HCT116 (cell line): ENCODE measurements at regions not wholly inside any gene's neighbourhood (a gene's known extent, or its start where the extent isn't known, plus 50 kb on each side); places are given as distances from the start of the nearest gene placed in this dataset.

Experiments
- ATF3 ChIP-seq: IDR thresholded peaks from 2 replicates; pipeline ENCODE4 v1.6.1; 2012
- CTCF ChIP-seq, 3 experiments: fragments of 200-600 bp in 1 of 3; sonication (generic) in 1 of 3; IDR thresholded peaks in 2 of 3; conservative IDR thresholded peaks in 1 of 3; 2 replicates each; pipeline ENCODE4 v1.5.1; 2012 to 2017; ENCODE audit warnings: low read depth in 2 of 3, low read length in 2 of 3, antibody characterized with exemption in 1 of 3, borderline replicate concordance in 1 of 3, control low read depth in 1 of 3, mild to moderate bottlenecking in 1 of 3, mixed read lengths in 1 of 3, mixed run types in 1 of 3, moderate library complexity in 1 of 3; ENCODE audit not compliant: insufficient read depth in 1 of 3
- EGR1 ChIP-seq: IDR thresholded peaks from 2 replicates; pipeline ENCODE4 v1.6.1; 2012; ENCODE audit warnings: low read depth
- EZH2 ChIP-seq: fragments of 200-600 bp; sonication (generic); IDR thresholded peaks from 2 replicates; pipeline ENCODE4 v1.6.1; 2017; ENCODE audit warnings: antibody characterized with exemption, mixed run types
- EZH2phosphoT487 ChIP-seq: fragments of 200-600 bp; IDR thresholded peaks from 2 replicates; pipeline ENCODE4 v1.6.1; 2018; ENCODE audit warnings: antibody characterized with exemption, borderline replicate concordance
- POLR2A ChIP-seq: IDR thresholded peaks from 2 replicates; pipeline ENCODE4 v1.7.0; 2011; ENCODE audit warnings: borderline replicate concordance; ENCODE audit not compliant: insufficient read depth, insufficient read length; ENCODE audit errors: extremely low read depth
- POLR2AphosphoS5 ChIP-seq: IDR thresholded peaks from 2 replicates; pipeline ENCODE4 v1.6.1; 2011; ENCODE audit warnings: mild to moderate bottlenecking, low read depth, low read length, moderate library complexity
- RAD21 ChIP-seq: IDR thresholded peaks from 2 replicates; pipeline ENCODE4 v1.6.1; 2012; ENCODE audit warnings: low read depth, mild to moderate bottlenecking
- SP1 ChIP-seq: IDR thresholded peaks from 2 replicates; pipeline ENCODE4 v1.6.1; 2012; ENCODE audit warnings: low read depth
- TCF7L2 ChIP-seq: IDR thresholded peaks from 2 replicates; pipeline ENCODE4 v1.7.0; 2011; ENCODE audit warnings: borderline replicate concordance, inconsistent platforms; ENCODE audit not compliant: insufficient read depth, insufficient read length; ENCODE audit errors: extremely low read depth
- ZFX ChIP-seq: fragments of 450-650 bp; IDR thresholded peaks from 2 replicates; pipeline ENCODE4 v1.6.1; 2017
- ZNF274 ChIP-seq: fragments of 200-500 bp; sonication (Bioruptor generic); IDR thresholded peaks from 2 replicates; pipeline ENCODE4 v1.6.1; 2014; ENCODE audit warnings: mild to moderate bottlenecking, low read depth, low read length, inconsistent platforms

GRCh38 chr9:11713077-11713476, 980.1 kb upstream of the TYRP1 start:
- TF ChIP-seq CTCF (IDR thresholded peaks at IDR 0.05 in 2 of 3, conservative IDR thresholded peaks at IDR 0.05 in 1 of 3; ENCODE audit: borderline replicate concordance in 1 of 3, insufficient read depth in 1 of 3, low read depth in 2 of 3, low read length in 2 of 3) (no peak), ZFX (no peak), EZH2phosphoT487 (no peak), EGR1 (no peak), POLR2A (no peak), SP1 (no peak), EZH2 (no peak), TCF7L2 (no peak), ZNF274 (no peak), RAD21 (no peak), POLR2AphosphoS5 (no peak), ATF3 (no peak)
